ENCODE measurements at regions not wholly inside any gene's neighbourhood (a gene's known extent, or its start where the extent isn't known, plus 50 kb on each side); places are given as distances from the start of the nearest gene placed in this dataset.
A peak's percentile ranks its signal among the peaks of the same experiment; 100 is the strongest.

- Histone ChIP-seq H3K9ac (ENCODE audit: extremely low read depth, insufficient read length, low read length) (no peak overlapping the region), H3K4ac (ENCODE audit: low read depth, low read length) (no peak overlapping the region), H2AK5ac (ENCODE audit: insufficient read length, low read length) (no peak overlapping the region), H3K79me1 (ENCODE audit: insufficient read depth, low read depth, low read length, poor library complexity, severe bottlenecking) (no peaks in the 10 kb centered on the region), H3K9me3 (ENCODE audit: control insufficient read depth, low read depth, low read length) (no peaks in the 10 kb centered on the region), H3K18ac (ENCODE audit: insufficient read length, low read depth, low read length) (no peak overlapping the region), H4K8ac (replicated peaks; ENCODE audit: insufficient read length, low read depth, low read length) (no peak overlapping the region), H3K23ac (ENCODE audit: insufficient read length, low read depth, low read length) (no peak overlapping the region), H2AFZ (ENCODE audit: low read length) (no peak overlapping the region), H2BK5ac (ENCODE audit: insufficient read length, low read length) (no peak overlapping the region), H2BK12ac (ENCODE audit: insufficient read length, low read depth, low read length) (no peak overlapping the region), H3K4me2 (ENCODE audit: insufficient read depth, insufficient read length, low read length) (no peak overlapping the region), H3K27ac (ENCODE audit: insufficient read length, low read depth, low read length) (no peak overlapping the region), H2BK20ac (ENCODE audit: low read depth, low read length, poor library complexity, severe bottlenecking) (no peak overlapping the region), H3T11ph (ENCODE audit: low read length) (no peak overlapping the region), H3K56ac (ENCODE audit: insufficient read length, low read depth, low read length) (no peak overlapping the region), H3K27me3 (ENCODE audit: insufficient read depth, low read length) (no peaks in the 10 kb centered on the region), H4K20me1 (ENCODE audit: control insufficient read depth, insufficient read depth, insufficient read length) (no peaks in the 10 kb centered on the region), H3K79me2 (ENCODE audit: insufficient read depth, low read length) (no peaks in the 10 kb centered on the region), H4K5ac (ENCODE audit: insufficient read length, low read depth, low read length) (no peak overlapping the region), H4K91ac (ENCODE audit: insufficient read length, low read depth, low read length) (no peak overlapping the region), H2BK120ac (ENCODE audit: low read depth, low read length, poor library complexity, severe bottlenecking) (no peak overlapping the region), H2BK15ac (ENCODE audit: low read depth, low read length) (no peak overlapping the region), H3K23me2 (ENCODE audit: insufficient read length, low read depth, low read length, poor library complexity, severe bottlenecking) (no peaks in the 10 kb centered on the region), H3K4me1 (ENCODE audit: insufficient read depth, low read length) (no peaks in the 10 kb centered on the region), H3K14ac (ENCODE audit: insufficient read depth, low read length) (no peak overlapping the region)
- Mint-ChIP-seq H3K36me3 (ENCODE audit: insufficient read depth in 1 of 3, low read depth in 3 of 3) (no peaks in the 10 kb centered on the region), H3K9me3 (no peaks in the 10 kb centered on the region), H3K27me3 (ENCODE audit: low read depth) (peaks cover 2% of the 10 kb centered on the region; the same call in 1 of the 2 replicates), H3K4me3 (no peak overlapping the region), H3K4me1 (peaks cover 3 to 6% of the 10 kb centered on the region in 2 experiments; a peak in 3 of 4 replicates), H3K27ac (no peak overlapping the region)
- TF ChIP-seq CTCF (conservative IDR thresholded peaks at IDR 0.05) = peak; percentile 96
- WGBS (ENCODE audit: extremely low coverage, insufficient read length, low lambda C conversion rate) = no CpG with 5 or more reads among the region's 4 CpGs
- DNase-seq = peak; percentile 50
These were observed 55.6 kb upstream of the CARMIL1 start for GRCh38 chr6:25223490-25223991.

Data from H9 (cell line).